ENCODE measurements at regions not wholly inside any gene's neighbourhood (a gene's known extent, or its start where the extent isn't known, plus 50 kb on each side); places are given as distances from the start of the nearest gene placed in this dataset.

- H3K9me3 ChIP-seq (ENCODE audit: insufficient read depth, low read length) = no peaks in the 10 kb centered on the region
- no peak overlapping the region for H3K4me3 ChIP-seq (ENCODE audit: insufficient read depth, low read length, poor library complexity, severe bottlenecking)
- H4K20me1 ChIP-seq (ENCODE audit: low read depth, low read length) = no peaks in the 10 kb centered on the region
- H3K4me2 ChIP-seq (ENCODE audit: low read depth, low read length, poor library complexity, severe bottlenecking) = no peak overlapping the region
- no peak for TF ChIP-seq EZH2phosphoT487 (conservative IDR thresholded peaks at IDR 0.05; ENCODE audit: low read length)
- TF ChIP-seq, protein P1, sequence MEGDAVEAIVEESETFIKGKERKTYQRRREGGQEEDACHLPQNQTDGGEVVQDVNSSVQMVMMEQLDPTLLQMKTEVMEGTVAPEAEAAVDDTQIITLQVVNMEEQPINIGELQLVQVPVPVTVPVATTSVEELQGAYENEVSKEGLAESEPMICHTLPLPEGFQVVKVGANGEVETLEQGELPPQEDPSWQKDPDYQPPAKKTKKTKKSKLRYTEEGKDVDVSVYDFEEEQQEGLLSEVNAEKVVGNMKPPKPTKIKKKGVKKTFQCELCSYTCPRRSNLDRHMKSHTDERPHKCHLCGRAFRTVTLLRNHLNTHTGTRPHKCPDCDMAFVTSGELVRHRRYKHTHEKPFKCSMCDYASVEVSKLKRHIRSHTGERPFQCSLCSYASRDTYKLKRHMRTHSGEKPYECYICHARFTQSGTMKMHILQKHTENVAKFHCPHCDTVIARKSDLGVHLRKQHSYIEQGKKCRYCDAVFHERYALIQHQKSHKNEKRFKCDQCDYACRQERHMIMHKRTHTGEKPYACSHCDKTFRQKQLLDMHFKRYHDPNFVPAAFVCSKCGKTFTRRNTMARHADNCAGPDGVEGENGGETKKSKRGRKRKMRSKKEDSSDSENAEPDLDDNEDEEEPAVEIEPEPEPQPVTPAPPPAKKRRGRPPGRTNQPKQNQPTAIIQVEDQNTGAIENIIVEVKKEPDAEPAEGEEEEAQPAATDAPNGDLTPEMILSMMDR (IDR thresholded peaks at IDR 0.05; ENCODE audit: insufficient read depth, low read length, poor library complexity, severe bottlenecking) = no peak
- no peak overlapping the region for H2AFZ ChIP-seq (ENCODE audit: low read depth, low read length, severe bottlenecking)
- H3K9ac ChIP-seq (ENCODE audit: low read length) = no peak overlapping the region
- H3K9me2 ChIP-seq (replicated peaks; ENCODE audit: insufficient read depth, low read length) = no peaks in the 10 kb centered on the region
- H3F3A ChIP-seq (ENCODE audit: insufficient read depth) = no peaks in the 10 kb centered on the region
- H3K79me2 ChIP-seq (ENCODE audit: insufficient read depth, low read length) = no peaks in the 10 kb centered on the region
- no peak overlapping the region for H3K27ac ChIP-seq (ENCODE audit: low read depth, low read length)
- H3K27me3 ChIP-seq (ENCODE audit: low read length) = no peaks in the 10 kb centered on the region
- H3K36me3 ChIP-seq (ENCODE audit: low read length) = no peaks in the 10 kb centered on the region
These were observed 217.3 kb downstream of the ZIC4 start for GRCh38 chr3:147189016-147189415.

- H3K9ac ChIP-seq (ENCODE audit: low read length) = no peak overlapping the region
- TF ChIP-seq, protein P1 (IDR thresholded peaks at IDR 0.05; ENCODE audit: insufficient read depth, low read length, poor library complexity, severe bottlenecking) = no peak
- no peak for TF ChIP-seq EZH2phosphoT487 (conservative IDR thresholded peaks at IDR 0.05; ENCODE audit: low read length)
- H3K27ac ChIP-seq (ENCODE audit: low read depth, low read length) = no peak overlapping the region
- no peaks in the 10 kb centered on the region for H3K79me2 ChIP-seq (ENCODE audit: insufficient read depth, low read length)
- H4K20me1 ChIP-seq (ENCODE audit: low read depth, low read length) = no peaks in the 10 kb centered on the region; the same call in 1 of the 2 replicates
- H3F3A ChIP-seq (ENCODE audit: insufficient read depth) = no peaks in the 10 kb centered on the region
- H3K9me2 ChIP-seq (replicated peaks; ENCODE audit: insufficient read depth, low read length) = no peaks in the 10 kb centered on the region
- no peak overlapping the region for H3K4me3 ChIP-seq (ENCODE audit: insufficient read depth, low read length, poor library complexity, severe bottlenecking)
- H3K9me3 ChIP-seq (ENCODE audit: insufficient read depth, low read length) = no peaks in the 10 kb centered on the region
- H2AFZ ChIP-seq (ENCODE audit: low read depth, low read length, severe bottlenecking) = no peak overlapping the region
- no peaks in the 10 kb centered on the region for H3K27me3 ChIP-seq (ENCODE audit: low read length)
- no peaks in the 10 kb centered on the region for H3K36me3 ChIP-seq (ENCODE audit: low read length)
- no peak overlapping the region for H3K4me2 ChIP-seq (ENCODE audit: low read depth, low read length, poor library complexity, severe bottlenecking)
These were observed 218.7 kb downstream of the ZIC4 start for GRCh38 chr3:147187687-147188086.

DNA sequence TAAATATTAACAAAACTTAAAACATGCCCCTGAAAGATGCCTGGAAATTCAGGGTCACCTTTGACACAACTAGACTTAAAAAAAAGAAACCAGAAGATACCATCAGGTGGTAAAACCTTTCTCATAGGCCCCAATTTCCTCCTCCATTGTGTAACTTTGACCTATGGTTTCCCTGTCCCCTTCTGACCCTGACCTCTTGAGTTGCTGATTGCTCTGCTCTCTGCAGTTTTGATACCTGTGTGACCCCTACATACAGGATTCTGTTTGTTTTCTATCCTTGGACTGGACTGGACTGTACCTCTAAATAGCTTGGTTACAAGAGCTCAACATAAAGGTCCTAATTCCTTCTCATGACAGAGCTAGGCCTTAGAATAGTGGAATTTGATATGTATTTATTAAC is 220.6 kb downstream of the ZIC4 start:
- Histone ChIP-seq H4K20me1 (ENCODE audit: low read depth, low read length) (no peaks in the 10 kb centered on the region; the same call in 1 of the 2 replicates), H2AFZ (ENCODE audit: low read depth, low read length, severe bottlenecking) (no peak overlapping the region), H3K27me3 (ENCODE audit: low read length) (no peaks in the 10 kb centered on the region), H3K79me2 (ENCODE audit: insufficient read depth, low read length) (no peaks in the 10 kb centered on the region), H3K27ac (ENCODE audit: low read depth, low read length) (no peak overlapping the region), H3K4me2 (ENCODE audit: low read depth, low read length, poor library complexity, severe bottlenecking) (no peak overlapping the region), H3K36me3 (ENCODE audit: low read length) (no peaks in the 10 kb centered on the region), H3F3A (ENCODE audit: insufficient read depth) (no peaks in the 10 kb centered on the region), H3K9me2 (replicated peaks; ENCODE audit: insufficient read depth, low read length) (no peaks in the 10 kb centered on the region), H3K9ac (ENCODE audit: low read length) (no peak overlapping the region), H3K4me3 (ENCODE audit: insufficient read depth, low read length, poor library complexity, severe bottlenecking) (no peak overlapping the region), H3K9me3 (ENCODE audit: insufficient read depth, low read length) (no peaks in the 10 kb centered on the region)
- no peak for TF ChIP-seq EZH2phosphoT487 (conservative IDR thresholded peaks at IDR 0.05; ENCODE audit: low read length)
- TF ChIP-seq, protein P1 (IDR thresholded peaks at IDR 0.05; ENCODE audit: insufficient read depth, low read length, poor library complexity, severe bottlenecking) = no peak
